ENCODE measurements at regions not wholly inside any gene's neighbourhood (a gene's known extent, or its start where the extent isn't known, plus 50 kb on each side); places are given as distances from the start of the nearest gene placed in this dataset.

DNA sequence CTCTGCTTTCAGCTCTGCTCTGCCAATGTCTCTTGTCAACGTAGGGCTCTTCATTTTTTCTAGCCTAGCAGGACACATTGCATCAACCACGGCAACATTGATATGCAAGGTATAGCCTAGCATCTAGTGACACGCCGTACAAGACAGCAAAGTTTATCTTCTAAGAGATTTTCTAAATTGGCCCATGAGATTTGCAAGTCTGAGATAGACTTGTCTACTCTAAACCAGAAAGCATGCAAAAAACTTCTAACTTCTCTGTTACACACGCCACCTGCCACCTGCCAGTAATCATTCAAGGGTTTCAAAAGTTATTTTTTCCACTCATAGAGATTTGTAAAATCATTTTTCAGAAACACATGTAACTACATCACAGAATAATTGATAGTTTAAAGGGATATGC lies 1265.7 kb downstream of the C4orf33 start:
- Histone ChIP-seq H3K4me3 (ENCODE audit: low read length) (no peak overlapping the region), H3K27ac (ENCODE audit: low read length) (no peak overlapping the region), H3K9ac (ENCODE audit: low read length) (no peak overlapping the region), H3K27me3 (ENCODE audit: insufficient read depth, low read depth, low read length) (no peaks in the 10 kb centered on the region), H3K9me3 (ENCODE audit: low read length) (peaks cover 5% of the 10 kb centered on the region), H2AFZ (ENCODE audit: low read depth, low read length) (no peak overlapping the region), H4K20me1 (ENCODE audit: insufficient read depth) (no peaks in the 10 kb centered on the region), H3K9me2 (ENCODE audit: insufficient read depth, low read length) (no peaks in the 10 kb centered on the region), H3K79me2 (replicated peaks; ENCODE audit: insufficient read depth, low read length) (no peaks in the 10 kb centered on the region), H3F3A (ENCODE audit: insufficient read depth, low read length, poor library complexity, severe bottlenecking) (no peaks in the 10 kb centered on the region), H3K36me3 (ENCODE audit: insufficient read depth, low read length) (no peaks in the 10 kb centered on the region), H3K4me2 (ENCODE audit: low read length) (no peak overlapping the region)
- TF ChIP-seq, protein P1, sequence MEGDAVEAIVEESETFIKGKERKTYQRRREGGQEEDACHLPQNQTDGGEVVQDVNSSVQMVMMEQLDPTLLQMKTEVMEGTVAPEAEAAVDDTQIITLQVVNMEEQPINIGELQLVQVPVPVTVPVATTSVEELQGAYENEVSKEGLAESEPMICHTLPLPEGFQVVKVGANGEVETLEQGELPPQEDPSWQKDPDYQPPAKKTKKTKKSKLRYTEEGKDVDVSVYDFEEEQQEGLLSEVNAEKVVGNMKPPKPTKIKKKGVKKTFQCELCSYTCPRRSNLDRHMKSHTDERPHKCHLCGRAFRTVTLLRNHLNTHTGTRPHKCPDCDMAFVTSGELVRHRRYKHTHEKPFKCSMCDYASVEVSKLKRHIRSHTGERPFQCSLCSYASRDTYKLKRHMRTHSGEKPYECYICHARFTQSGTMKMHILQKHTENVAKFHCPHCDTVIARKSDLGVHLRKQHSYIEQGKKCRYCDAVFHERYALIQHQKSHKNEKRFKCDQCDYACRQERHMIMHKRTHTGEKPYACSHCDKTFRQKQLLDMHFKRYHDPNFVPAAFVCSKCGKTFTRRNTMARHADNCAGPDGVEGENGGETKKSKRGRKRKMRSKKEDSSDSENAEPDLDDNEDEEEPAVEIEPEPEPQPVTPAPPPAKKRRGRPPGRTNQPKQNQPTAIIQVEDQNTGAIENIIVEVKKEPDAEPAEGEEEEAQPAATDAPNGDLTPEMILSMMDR (IDR thresholded peaks at IDR 0.05; ENCODE audit: poor library complexity, severe bottlenecking), result no peak
- TF ChIP-seq EZH2 (IDR thresholded peaks at IDR 0.05; ENCODE audit: borderline replicate concordance, insufficient read depth, low read length, poor library complexity, severe bottlenecking), result no peak
- no peak for TF ChIP-seq EP300 (conservative IDR thresholded peaks at IDR 0.05; ENCODE audit: poor library complexity, severe bottlenecking)
- no peak for TF ChIP-seq RAD21 (conservative IDR thresholded peaks at IDR 0.05)
- TF ChIP-seq POLR2AphosphoS5 (IDR thresholded peaks at IDR 0.05), result no peak
- no peak for TF ChIP-seq SMC3 (conservative IDR thresholded peaks at IDR 0.05; ENCODE audit: poor library complexity)
- no peak for TF ChIP-seq TAF1 (IDR thresholded peaks at IDR 0.05; ENCODE audit: low read depth)
- TF ChIP-seq MXI1 (conservative IDR thresholded peaks at IDR 0.05; ENCODE audit: poor library complexity, severe bottlenecking), result no peak
- TF ChIP-seq, protein P2, sequence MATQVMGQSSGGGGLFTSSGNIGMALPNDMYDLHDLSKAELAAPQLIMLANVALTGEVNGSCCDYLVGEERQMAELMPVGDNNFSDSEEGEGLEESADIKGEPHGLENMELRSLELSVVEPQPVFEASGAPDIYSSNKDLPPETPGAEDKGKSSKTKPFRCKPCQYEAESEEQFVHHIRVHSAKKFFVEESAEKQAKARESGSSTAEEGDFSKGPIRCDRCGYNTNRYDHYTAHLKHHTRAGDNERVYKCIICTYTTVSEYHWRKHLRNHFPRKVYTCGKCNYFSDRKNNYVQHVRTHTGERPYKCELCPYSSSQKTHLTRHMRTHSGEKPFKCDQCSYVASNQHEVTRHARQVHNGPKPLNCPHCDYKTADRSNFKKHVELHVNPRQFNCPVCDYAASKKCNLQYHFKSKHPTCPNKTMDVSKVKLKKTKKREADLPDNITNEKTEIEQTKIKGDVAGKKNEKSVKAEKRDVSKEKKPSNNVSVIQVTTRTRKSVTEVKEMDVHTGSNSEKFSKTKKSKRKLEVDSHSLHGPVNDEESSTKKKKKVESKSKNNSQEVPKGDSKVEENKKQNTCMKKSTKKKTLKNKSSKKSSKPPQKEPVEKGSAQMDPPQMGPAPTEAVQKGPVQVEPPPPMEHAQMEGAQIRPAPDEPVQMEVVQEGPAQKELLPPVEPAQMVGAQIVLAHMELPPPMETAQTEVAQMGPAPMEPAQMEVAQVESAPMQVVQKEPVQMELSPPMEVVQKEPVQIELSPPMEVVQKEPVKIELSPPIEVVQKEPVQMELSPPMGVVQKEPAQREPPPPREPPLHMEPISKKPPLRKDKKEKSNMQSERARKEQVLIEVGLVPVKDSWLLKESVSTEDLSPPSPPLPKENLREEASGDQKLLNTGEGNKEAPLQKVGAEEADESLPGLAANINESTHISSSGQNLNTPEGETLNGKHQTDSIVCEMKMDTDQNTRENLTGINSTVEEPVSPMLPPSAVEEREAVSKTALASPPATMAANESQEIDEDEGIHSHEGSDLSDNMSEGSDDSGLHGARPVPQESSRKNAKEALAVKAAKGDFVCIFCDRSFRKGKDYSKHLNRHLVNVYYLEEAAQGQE (IDR thresholded peaks at IDR 0.05; ENCODE audit: borderline replicate concordance), result no peak

GRCh38 chr4:130368668-130369067 lies 1272.7 kb downstream of the C4orf33 start:
- Histone ChIP-seq H3K27ac (ENCODE audit: low read length) (no peak overlapping the region), H2AFZ (ENCODE audit: low read depth, low read length) (no peak overlapping the region), H3K27me3 (ENCODE audit: insufficient read depth, low read depth, low read length) (no peaks in the 10 kb centered on the region), H3K9me2 (ENCODE audit: insufficient read depth, low read length) (no peaks in the 10 kb centered on the region), H3K4me2 (ENCODE audit: low read length) (no peak overlapping the region), H3K9ac (ENCODE audit: low read length) (no peak overlapping the region), H3K4me3 (ENCODE audit: low read length) (no peak overlapping the region), H3K9me3 (ENCODE audit: low read length) (peaks cover 5% of the 10 kb centered on the region), H3F3A (ENCODE audit: insufficient read depth, low read length, poor library complexity, severe bottlenecking) (no peaks in the 10 kb centered on the region), H4K20me1 (ENCODE audit: insufficient read depth) (no peaks in the 10 kb centered on the region), H3K79me2 (replicated peaks; ENCODE audit: insufficient read depth, low read length) (no peaks in the 10 kb centered on the region), H3K36me3 (ENCODE audit: insufficient read depth, low read length) (no peaks in the 10 kb centered on the region)
- TF ChIP-seq TAF1 (IDR thresholded peaks at IDR 0.05; ENCODE audit: low read depth), result no peak
- no peak for TF ChIP-seq EZH2 (IDR thresholded peaks at IDR 0.05; ENCODE audit: borderline replicate concordance, insufficient read depth, low read length, poor library complexity, severe bottlenecking)
- TF ChIP-seq EP300 (conservative IDR thresholded peaks at IDR 0.05; ENCODE audit: poor library complexity, severe bottlenecking), result no peak
- TF ChIP-seq, protein P1 (IDR thresholded peaks at IDR 0.05; ENCODE audit: poor library complexity, severe bottlenecking), result no peak
- TF ChIP-seq RAD21 (conservative IDR thresholded peaks at IDR 0.05), result no peak
- TF ChIP-seq, protein P2 (IDR thresholded peaks at IDR 0.05; ENCODE audit: borderline replicate concordance), result no peak
- no peak for TF ChIP-seq MXI1 (conservative IDR thresholded peaks at IDR 0.05; ENCODE audit: poor library complexity, severe bottlenecking)
- no peak for TF ChIP-seq SMC3 (conservative IDR thresholded peaks at IDR 0.05; ENCODE audit: poor library complexity)
- no peak for TF ChIP-seq POLR2AphosphoS5 (IDR thresholded peaks at IDR 0.05)

Data from neural cell (in vitro differentiated cells).